ENCODE measurements at regions not wholly inside any gene's neighbourhood (a gene's known extent, or its start where the extent isn't known, plus 50 kb on each side); places are given as distances from the start of the nearest gene placed in this dataset.

DNA sequence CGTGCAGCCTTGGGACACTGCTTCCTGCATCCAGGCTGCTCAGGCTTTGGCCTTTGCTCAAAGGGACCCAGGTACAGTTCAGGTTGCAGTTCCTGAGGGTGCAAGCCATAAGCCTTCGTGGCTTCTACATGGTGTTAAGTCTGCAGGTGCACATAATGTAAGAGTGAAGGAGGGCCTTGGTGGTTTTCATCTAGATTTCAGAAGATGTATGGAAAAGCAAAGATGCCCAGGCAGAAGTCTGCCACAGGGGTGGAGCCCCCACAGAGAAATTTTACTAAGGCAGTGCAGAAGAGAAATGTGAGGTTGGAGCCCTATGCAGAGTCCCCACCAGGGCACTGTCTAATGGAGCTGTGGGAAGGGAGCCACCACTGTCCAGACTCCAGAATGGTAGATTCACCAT is 200.9 kb downstream of the ICE1 start:
- TF ChIP-seq, protein P1, sequence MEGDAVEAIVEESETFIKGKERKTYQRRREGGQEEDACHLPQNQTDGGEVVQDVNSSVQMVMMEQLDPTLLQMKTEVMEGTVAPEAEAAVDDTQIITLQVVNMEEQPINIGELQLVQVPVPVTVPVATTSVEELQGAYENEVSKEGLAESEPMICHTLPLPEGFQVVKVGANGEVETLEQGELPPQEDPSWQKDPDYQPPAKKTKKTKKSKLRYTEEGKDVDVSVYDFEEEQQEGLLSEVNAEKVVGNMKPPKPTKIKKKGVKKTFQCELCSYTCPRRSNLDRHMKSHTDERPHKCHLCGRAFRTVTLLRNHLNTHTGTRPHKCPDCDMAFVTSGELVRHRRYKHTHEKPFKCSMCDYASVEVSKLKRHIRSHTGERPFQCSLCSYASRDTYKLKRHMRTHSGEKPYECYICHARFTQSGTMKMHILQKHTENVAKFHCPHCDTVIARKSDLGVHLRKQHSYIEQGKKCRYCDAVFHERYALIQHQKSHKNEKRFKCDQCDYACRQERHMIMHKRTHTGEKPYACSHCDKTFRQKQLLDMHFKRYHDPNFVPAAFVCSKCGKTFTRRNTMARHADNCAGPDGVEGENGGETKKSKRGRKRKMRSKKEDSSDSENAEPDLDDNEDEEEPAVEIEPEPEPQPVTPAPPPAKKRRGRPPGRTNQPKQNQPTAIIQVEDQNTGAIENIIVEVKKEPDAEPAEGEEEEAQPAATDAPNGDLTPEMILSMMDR (IDR thresholded peaks at IDR 0.05), result no peak
- no peak for TF ChIP-seq POLR2A (IDR thresholded peaks at IDR 0.05)
